Ishikawa (cell line): ENCODE measurements at regions not wholly inside any gene's neighbourhood (a gene's known extent, or its start where the extent isn't known, plus 50 kb on each side); places are given as distances from the start of the nearest gene placed in this dataset.

Source experiments
- CEBPB ChIP-seq: IDR thresholded peaks from 2 replicates; pipeline ENCODE4 v1.6.1; 2012
- CREB1 ChIP-seq: IDR thresholded peaks from 2 replicates; pipeline ENCODE4 v1.6.1; 2012; ENCODE audit warnings: low read depth
- EGR1 ChIP-seq: IDR thresholded peaks from 2 replicates; pipeline ENCODE4 v1.6.1; 2012
- EP300 ChIP-seq: IDR thresholded peaks from 2 replicates; pipeline ENCODE4 v1.6.1; 2012; ENCODE audit warnings: borderline replicate concordance
- FOXM1 ChIP-seq: IDR thresholded peaks from 2 replicates; pipeline ENCODE4 v1.6.1; 2012; ENCODE audit warnings: low read depth, borderline replicate concordance
- MAX ChIP-seq: IDR thresholded peaks from 2 replicates; pipeline ENCODE4 v1.6.1; 2012
- RAD21 ChIP-seq: IDR thresholded peaks from 2 replicates; pipeline ENCODE4 v1.6.1; 2012; ENCODE audit warnings: low read depth
- TAF1 ChIP-seq: IDR thresholded peaks from 2 replicates; pipeline ENCODE4 v1.6.1; 2012; ENCODE audit warnings: low read depth, mild to moderate bottlenecking
- YY1 ChIP-seq: IDR thresholded peaks from 2 replicates; pipeline ENCODE4 v1.6.1; 2012; ENCODE audit warnings: low read depth

DNA sequence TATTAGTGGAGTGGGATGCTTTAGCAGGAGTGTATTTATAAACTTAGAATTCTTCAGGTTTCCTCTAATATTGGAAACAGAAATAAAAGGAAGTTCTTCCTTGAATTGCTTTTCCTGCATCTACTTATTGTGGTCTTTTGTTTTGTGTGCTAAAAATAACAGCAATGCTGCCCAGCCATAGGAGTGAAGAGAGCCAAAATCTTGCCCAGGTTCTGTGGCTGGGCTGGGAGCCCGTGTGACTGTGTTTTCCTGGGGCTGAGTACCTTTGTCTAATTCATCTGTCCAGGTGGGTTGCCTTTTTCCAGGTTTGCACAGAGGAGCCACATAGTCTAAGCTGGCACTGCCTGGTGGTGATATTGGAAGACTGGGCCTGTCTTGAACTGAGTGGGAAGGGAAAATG, 179.7 kb upstream of the ADAMTSL1 start:
- TF ChIP-seq YY1 (no peak), CEBPB (no peak), EP300 (no peak), RAD21 (no peak), MAX (no peak), FOXM1 (no peak), TAF1 (no peak), CREB1 (no peak), EGR1 (no peak)
